ENCODE measurements at regions not wholly inside any gene's neighbourhood (a gene's known extent, or its start where the extent isn't known, plus 50 kb on each side); places are given as distances from the start of the nearest gene placed in this dataset.

DNA sequence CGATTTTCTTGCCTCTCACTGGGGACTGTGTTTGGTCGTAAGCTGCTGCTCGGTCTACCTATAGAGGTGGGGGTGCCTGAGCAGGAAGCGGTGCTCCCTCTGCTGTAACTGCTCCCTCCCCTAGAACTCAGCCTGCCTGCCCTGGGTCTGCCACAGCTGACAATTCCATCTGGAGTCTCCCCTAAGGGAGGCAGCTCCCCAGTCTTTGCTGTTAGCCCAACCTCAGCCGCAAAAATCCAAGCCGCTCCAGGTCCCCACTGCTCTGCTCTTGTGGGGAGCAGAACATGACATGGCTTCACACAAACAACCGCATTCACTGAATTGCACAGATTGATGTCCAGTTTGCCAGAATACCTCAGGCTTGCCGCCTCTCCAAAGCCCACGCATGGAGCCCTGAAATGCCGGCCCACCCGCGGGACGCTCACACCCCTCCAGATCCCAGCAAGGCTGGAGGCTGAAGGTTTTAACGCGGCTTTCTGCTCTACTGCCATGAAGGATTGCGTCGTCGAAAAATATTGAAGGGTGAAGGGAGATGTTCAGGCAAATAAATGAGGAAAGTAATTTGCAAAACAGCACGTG, 221.5 kb upstream of the FOXF1 start:
- TF ChIP-seq, protein P1, sequence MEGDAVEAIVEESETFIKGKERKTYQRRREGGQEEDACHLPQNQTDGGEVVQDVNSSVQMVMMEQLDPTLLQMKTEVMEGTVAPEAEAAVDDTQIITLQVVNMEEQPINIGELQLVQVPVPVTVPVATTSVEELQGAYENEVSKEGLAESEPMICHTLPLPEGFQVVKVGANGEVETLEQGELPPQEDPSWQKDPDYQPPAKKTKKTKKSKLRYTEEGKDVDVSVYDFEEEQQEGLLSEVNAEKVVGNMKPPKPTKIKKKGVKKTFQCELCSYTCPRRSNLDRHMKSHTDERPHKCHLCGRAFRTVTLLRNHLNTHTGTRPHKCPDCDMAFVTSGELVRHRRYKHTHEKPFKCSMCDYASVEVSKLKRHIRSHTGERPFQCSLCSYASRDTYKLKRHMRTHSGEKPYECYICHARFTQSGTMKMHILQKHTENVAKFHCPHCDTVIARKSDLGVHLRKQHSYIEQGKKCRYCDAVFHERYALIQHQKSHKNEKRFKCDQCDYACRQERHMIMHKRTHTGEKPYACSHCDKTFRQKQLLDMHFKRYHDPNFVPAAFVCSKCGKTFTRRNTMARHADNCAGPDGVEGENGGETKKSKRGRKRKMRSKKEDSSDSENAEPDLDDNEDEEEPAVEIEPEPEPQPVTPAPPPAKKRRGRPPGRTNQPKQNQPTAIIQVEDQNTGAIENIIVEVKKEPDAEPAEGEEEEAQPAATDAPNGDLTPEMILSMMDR (conservative IDR thresholded peaks at IDR 0.05), result no peak
- no peak for TF ChIP-seq EZH2 (IDR thresholded peaks at IDR 0.05; ENCODE audit: low read depth)

Measured in PC-9 (cell line).